ELR (cell line): ENCODE measurements at regions not wholly inside any gene's neighbourhood (a gene's known extent, or its start where the extent isn't known, plus 50 kb on each side); places are given as distances from the start of the nearest gene placed in this dataset.

Source experiments
- DNase-seq: peaks from one replicate; pipeline ENCODE4 v3.0.0-alpha.2; 2015; ENCODE audit warnings: low read depth

GRCh38 chr16:35639233-35640205 is 2180.1 kb downstream of the TP53TG3F start:
- no peak for DNase-seq

- no peak for DNase-seq
Measured at GRCh38 chr16:35642322-35642835, 2183.0 kb downstream of the TP53TG3F start.

GRCh38 chr16:35651841-35652240 is 2192.4 kb downstream of the TP53TG3F start:
- no peak for DNase-seq

- DNase-seq: no peak
Measured at GRCh38 chr16:35664091-35664693, 2204.8 kb downstream of the TP53TG3F start.

GRCh38 chr16:35685085-35685484 is 2225.7 kb downstream of the TP53TG3F start:
- no peak for DNase-seq

- DNase-seq: no peak
Measured at GRCh38 chr16:35686595-35686994, 2227.2 kb downstream of the TP53TG3F start.

GRCh38 chr16:35687071-35687470 is 2227.7 kb downstream of the TP53TG3F start:
- DNase-seq: no peak

GRCh38 chr16:35687781-35688180 is 2228.4 kb downstream of the TP53TG3F start:
- no peak for DNase-seq

GRCh38 chr16:35689764-35690163 is 2230.4 kb downstream of the TP53TG3F start:
- no peak for DNase-seq

- no peak for DNase-seq
Measured at GRCh38 chr16:35690413-35690812, 2231.0 kb downstream of the TP53TG3F start.

GRCh38 chr16:35691057-35691456 is 2231.6 kb downstream of the TP53TG3F start:
- DNase-seq: no peak

- no peak for DNase-seq
Measured at GRCh38 chr16:35692824-35693223, 2233.4 kb downstream of the TP53TG3F start.

- no peak for DNase-seq
Measured at GRCh38 chr16:35706901-35707300, 2247.5 kb downstream of the TP53TG3F start.

- DNase-seq: no peak
Measured at GRCh38 chr16:35711435-35711834, 2252.0 kb downstream of the TP53TG3F start.

- DNase-seq: no peak
Measured at GRCh38 chr16:35711958-35712357, 2252.5 kb downstream of the TP53TG3F start.

GRCh38 chr16:35713762-35714650 is 2254.6 kb downstream of the TP53TG3F start:
- DNase-seq: no peak

- DNase-seq: no peak
Measured at GRCh38 chr16:35714665-35715064, 2255.3 kb downstream of the TP53TG3F start.

GRCh38 chr16:35724551-35724950 is 2265.1 kb downstream of the TP53TG3F start:
- DNase-seq: no peak

- DNase-seq: no peak
Measured at GRCh38 chr16:35725949-35726348, 2266.5 kb downstream of the TP53TG3F start.

GRCh38 chr16:35730251-35730650 is 2270.8 kb downstream of the TP53TG3F start:
- no peak for DNase-seq

- DNase-seq: no peak
Measured at GRCh38 chr16:35731341-35732040, 2272.1 kb downstream of the TP53TG3F start.
